Lung (tissue), 11 donors: ENCODE measurements at regions not wholly inside any gene's neighbourhood (a gene's known extent, or its start where the extent isn't known, plus 50 kb on each side); places are given as distances from the start of the nearest gene placed in this dataset.
A peak's percentile ranks its signal among the peaks of the same experiment; 100 is the strongest.
"Not testable (repeated sequence)": the region's sequence is repeated elsewhere in the genome, so short reads cannot be mapped to it uniquely, and the experiment has no call there.

Experiments
- ATAC-seq: fragments of 200-7000 bp; cut with Tn5 transposase; one replicate; pipeline ENCODE4 v1.9.1; 2020; ENCODE audit warnings: moderate number of reproducible peaks; ENCODE audit not compliant: insufficient read depth, low FRiP score
- DNase-seq, 3 donors: peaks; one replicate each; pipeline ENCODE4 v3.0.0-alpha.2; 2013 to 2017
- H3K27ac ChIP-seq, 2 donors: one replicate each; pipeline ENCODE4 v1.5.1; 2013; ENCODE audit warnings: mild to moderate bottlenecking in 2 of 2, moderate library complexity in 2 of 2, control low read depth in 1 of 2, inconsistent platforms in 1 of 2, low read depth in 1 of 2, low read length in 1 of 2
- H3K27me3 ChIP-seq, 3 donors: one replicate each; pipeline ENCODE4 v1.5.1; 2013; ENCODE audit warnings: low read length in 2 of 3; ENCODE audit not compliant: control insufficient read depth in 3 of 3, insufficient read depth in 3 of 3
- H3K36me3 ChIP-seq, 4 donors: one replicate each; pipeline ENCODE4 v1.5.1; 2013; ENCODE audit warnings: low read length in 4 of 4, mild to moderate bottlenecking in 1 of 4, moderate library complexity in 1 of 4; ENCODE audit not compliant: control insufficient read depth in 4 of 4, insufficient read depth in 4 of 4
- H3K4me1 ChIP-seq, 5 donors: one replicate each; pipeline ENCODE4 v1.5.1; 2013; ENCODE audit warnings: low read length in 5 of 5, mild to moderate bottlenecking in 2 of 5, moderate library complexity in 1 of 5; ENCODE audit not compliant: control insufficient read depth in 5 of 5, insufficient read depth in 5 of 5
- H3K4me3 ChIP-seq: one replicate; pipeline ENCODE4 v1.5.1; 2013; ENCODE audit warnings: mild to moderate bottlenecking, control low read depth, moderate library complexity
- H3K9ac ChIP-seq, 2 donors: one replicate each; pipeline ENCODE4 v1.5.1; 2013; ENCODE audit warnings: low read length in 2 of 2, control low read depth in 1 of 2; ENCODE audit not compliant: insufficient read depth in 1 of 2
- H3K9me3 ChIP-seq, 4 donors: one replicate each; pipeline ENCODE4 v1.5.1; 2013; ENCODE audit warnings: low read length in 3 of 4, mild to moderate bottlenecking in 1 of 4, moderate library complexity in 1 of 4; ENCODE audit not compliant: control insufficient read depth in 4 of 4, insufficient read depth in 3 of 4
- WGBS, 2 donors: extraction: QIAGEN DNeasy Blood & Tissue Kit; methylation state at CpG; one replicate each; pipeline ENCODE4 v1.1.7; 2013; 5-methylcytosine and 5-hydroxymethylcytosine counted together
- TF ChIP-seq, protein P1 (sequence below): IDR thresholded peaks from 2 replicates; pipeline ENCODE4 v1.5.1; 2012; ENCODE audit warnings: mild to moderate bottlenecking; ENCODE audit errors: control extremely low read depth, extremely low read depth
- donor health status: control.
- donor health status: control.
- donor health status: Bipolar disorder and iron deficiency.
- donor health status: healthy.
- donor health status: DM: yes; HTN: yes; CAD: no.

- Histone ChIP-seq H3K9ac (no peak overlapping the region), H3K4me1 (no peaks in the 10 kb centered on the region), H3K36me3 (no peaks in the 10 kb centered on the region), H3K27ac (no peak overlapping the region), H3K9me3 (no peaks in the 10 kb centered on the region), H3K4me3 (no peak overlapping the region), H3K27me3 (no peaks in the 10 kb centered on the region)
- DNase-seq (no peak), ATAC-seq (no peak)
- 69 to 79% methylated on average over 4 of the region's 4 CpGs for WGBS, 2 donors
- TF ChIP-seq, protein P1, sequence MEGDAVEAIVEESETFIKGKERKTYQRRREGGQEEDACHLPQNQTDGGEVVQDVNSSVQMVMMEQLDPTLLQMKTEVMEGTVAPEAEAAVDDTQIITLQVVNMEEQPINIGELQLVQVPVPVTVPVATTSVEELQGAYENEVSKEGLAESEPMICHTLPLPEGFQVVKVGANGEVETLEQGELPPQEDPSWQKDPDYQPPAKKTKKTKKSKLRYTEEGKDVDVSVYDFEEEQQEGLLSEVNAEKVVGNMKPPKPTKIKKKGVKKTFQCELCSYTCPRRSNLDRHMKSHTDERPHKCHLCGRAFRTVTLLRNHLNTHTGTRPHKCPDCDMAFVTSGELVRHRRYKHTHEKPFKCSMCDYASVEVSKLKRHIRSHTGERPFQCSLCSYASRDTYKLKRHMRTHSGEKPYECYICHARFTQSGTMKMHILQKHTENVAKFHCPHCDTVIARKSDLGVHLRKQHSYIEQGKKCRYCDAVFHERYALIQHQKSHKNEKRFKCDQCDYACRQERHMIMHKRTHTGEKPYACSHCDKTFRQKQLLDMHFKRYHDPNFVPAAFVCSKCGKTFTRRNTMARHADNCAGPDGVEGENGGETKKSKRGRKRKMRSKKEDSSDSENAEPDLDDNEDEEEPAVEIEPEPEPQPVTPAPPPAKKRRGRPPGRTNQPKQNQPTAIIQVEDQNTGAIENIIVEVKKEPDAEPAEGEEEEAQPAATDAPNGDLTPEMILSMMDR, result no peak
Measured at GRCh38 chr6:86016077-86016476, 373.4 kb upstream of the SYNCRIP start.

- H3K9ac ChIP-seq, H3K9me3 ChIP-seq, H3K27ac ChIP-seq, H3K4me1 ChIP-seq, DNase-seq, H3K36me3 ChIP-seq, ATAC-seq, H3K27me3 ChIP-seq, H3K4me3 ChIP-seq: not testable (repeated sequence)
- 73 to 74% methylated on average over 1 of the region's 1 CpG for WGBS, 2 donors
Measured at GRCh38 chr6:86012991-86013390, 370.3 kb upstream of the SYNCRIP start.

DNA sequence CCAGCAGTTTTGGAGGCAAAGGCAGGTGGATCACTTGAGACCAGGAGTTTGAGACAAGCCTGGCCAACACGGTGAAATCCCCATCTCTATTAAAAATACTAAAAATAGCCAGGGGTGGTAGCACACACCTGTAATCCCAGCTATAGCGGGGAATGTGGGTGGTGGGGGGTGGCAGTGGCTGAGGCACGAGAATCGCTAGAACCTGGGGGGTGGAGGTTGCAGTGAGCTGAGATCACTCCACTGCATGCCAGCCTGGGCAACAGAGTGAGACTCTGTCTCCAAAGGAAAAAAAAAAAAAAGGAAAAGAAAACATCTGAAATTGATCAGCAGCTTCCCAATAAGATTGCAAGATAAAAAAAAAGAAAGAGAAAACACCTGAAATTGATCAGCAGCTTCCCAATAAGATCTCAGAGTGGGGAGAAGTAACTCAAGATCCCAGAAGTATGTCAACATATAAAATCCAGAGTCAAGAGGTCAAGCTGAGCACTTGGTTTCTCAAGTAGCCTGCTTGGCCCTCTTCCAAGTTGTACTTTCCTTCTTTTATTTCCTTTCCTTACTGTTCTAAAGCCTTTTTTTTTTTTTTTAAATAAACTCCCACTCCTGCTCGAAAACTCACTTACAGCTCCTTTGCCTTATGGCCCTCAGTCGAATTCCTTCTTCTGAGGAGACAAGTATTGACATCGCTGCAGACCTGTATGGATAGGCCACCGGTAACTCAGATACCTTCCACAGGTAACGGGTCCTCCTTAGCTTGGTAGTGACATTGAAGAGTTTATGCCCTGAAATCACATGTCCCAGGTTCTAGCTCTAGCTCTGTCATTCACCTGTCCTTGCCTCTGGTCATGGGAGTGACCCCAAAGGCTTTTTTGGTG, 368.5 kb upstream of the SYNCRIP start:
- 62 to 78% methylated on average over 9 of the region's 9 CpGs for WGBS, 2 donors
- peak; percentile 50 to 86 (median 59) for DNase-seq
- no peak overlapping the region for H3K27ac ChIP-seq

DNA sequence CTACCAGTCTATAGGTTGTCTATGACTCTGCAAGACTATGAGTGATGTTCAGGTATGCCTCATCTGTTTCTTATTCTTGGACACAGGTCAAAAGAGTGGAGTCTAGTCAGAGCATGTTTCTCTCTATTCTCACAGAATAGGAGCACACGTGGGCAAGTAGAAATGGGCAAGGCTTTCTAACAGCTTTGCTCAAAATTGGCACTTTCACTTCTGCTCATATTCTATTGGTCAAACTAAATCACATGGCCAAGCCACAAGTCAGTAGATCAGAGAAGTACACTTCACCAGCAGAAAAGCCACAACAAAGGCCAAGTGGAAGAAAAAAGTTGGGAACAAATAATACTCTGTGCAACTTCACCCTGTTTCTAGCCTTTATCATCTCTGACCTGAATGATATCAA, 354.5 kb upstream of the SYNCRIP start:
- no peaks in the 10 kb centered on the region for H3K4me1 ChIP-seq
- ATAC-seq, result no peak
- 75 to 82% methylated on average over 1 of the region's 1 CpG for WGBS, 2 donors
- no peak for DNase-seq
- no peaks in the 10 kb centered on the region for H3K36me3 ChIP-seq
- H3K9me3 ChIP-seq, result no peaks in the 10 kb centered on the region
- TF ChIP-seq, protein P1, result no peak
- no peak overlapping the region for H3K9ac ChIP-seq
- no peak overlapping the region for H3K4me3 ChIP-seq
- H3K27ac ChIP-seq, result no peak overlapping the region
- H3K27me3 ChIP-seq, result no peaks in the 10 kb centered on the region

More for the DNA sequence above, 368.5 kb upstream of the SYNCRIP start:
- H3K9ac ChIP-seq, result no peak overlapping the region
- TF ChIP-seq, protein P1, result no peak
- peak; percentile 53 for ATAC-seq
- H3K36me3 ChIP-seq, result no peaks in the 10 kb centered on the region
- H3K4me3 ChIP-seq, result no peak overlapping the region
- no peaks in the 10 kb centered on the region for H3K4me1 ChIP-seq
- no peaks in the 10 kb centered on the region for H3K27me3 ChIP-seq
- no peaks in the 10 kb centered on the region for H3K9me3 ChIP-seq
